OCI-LY3 (cell line): ENCODE measurements at regions not wholly inside any gene's neighbourhood (a gene's known extent, or its start where the extent isn't known, plus 50 kb on each side); places are given as distances from the start of the nearest gene placed in this dataset.

ENCODE experiments used
- EZH2phosphoT487 ChIP-seq: fragments of 200-600 bp; shearing (Covaris generic); IDR thresholded peaks from 2 replicates; pipeline ENCODE4 v1.6.1; 2018; ENCODE audit warnings: antibody characterized with exemption, mixed run types, low read depth
- TF ChIP-seq, protein P1 (sequence below): fragments of 200-600, 300-600 bp; sonication (generic); IDR thresholded peaks from 2 replicates; pipeline ENCODE4 v1.5.1; 2014; ENCODE audit warnings: antibody characterized with exemption, low read length, low read depth

DNA sequence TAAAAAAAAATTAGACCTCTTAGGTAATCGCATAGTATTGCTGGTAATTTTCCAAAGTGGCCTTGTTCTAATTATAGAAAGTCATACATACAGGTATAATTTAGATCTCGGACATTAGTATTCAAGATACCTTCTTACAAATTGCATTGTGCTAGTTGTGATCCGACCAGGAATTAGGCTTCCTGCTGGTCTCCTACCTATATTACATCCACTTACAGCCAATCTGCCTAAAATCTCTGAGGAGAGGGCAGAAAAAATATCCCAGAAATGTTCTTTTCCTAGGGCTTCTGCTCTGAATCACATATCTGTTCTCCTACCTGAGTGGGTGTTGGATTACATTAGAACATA, 314.7 kb upstream of the GULP1 start:
- TF ChIP-seq, protein P1, sequence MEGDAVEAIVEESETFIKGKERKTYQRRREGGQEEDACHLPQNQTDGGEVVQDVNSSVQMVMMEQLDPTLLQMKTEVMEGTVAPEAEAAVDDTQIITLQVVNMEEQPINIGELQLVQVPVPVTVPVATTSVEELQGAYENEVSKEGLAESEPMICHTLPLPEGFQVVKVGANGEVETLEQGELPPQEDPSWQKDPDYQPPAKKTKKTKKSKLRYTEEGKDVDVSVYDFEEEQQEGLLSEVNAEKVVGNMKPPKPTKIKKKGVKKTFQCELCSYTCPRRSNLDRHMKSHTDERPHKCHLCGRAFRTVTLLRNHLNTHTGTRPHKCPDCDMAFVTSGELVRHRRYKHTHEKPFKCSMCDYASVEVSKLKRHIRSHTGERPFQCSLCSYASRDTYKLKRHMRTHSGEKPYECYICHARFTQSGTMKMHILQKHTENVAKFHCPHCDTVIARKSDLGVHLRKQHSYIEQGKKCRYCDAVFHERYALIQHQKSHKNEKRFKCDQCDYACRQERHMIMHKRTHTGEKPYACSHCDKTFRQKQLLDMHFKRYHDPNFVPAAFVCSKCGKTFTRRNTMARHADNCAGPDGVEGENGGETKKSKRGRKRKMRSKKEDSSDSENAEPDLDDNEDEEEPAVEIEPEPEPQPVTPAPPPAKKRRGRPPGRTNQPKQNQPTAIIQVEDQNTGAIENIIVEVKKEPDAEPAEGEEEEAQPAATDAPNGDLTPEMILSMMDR = no peak
- TF ChIP-seq EZH2phosphoT487 = no peak
